GM12873 (cell line): ENCODE measurements at regions not wholly inside any gene's neighbourhood (a gene's known extent, or its start where the extent isn't known, plus 50 kb on each side); places are given as distances from the start of the nearest gene placed in this dataset.

Experiments
- CTCF ChIP-seq: IDR thresholded peaks from 2 replicates; pipeline ENCODE4 v1.5.1; 2012; ENCODE audit warnings: low read depth, mild to moderate bottlenecking, moderate library complexity, low read length, control low read depth; ENCODE audit not compliant: insufficient read depth; ENCODE audit errors: missing control alignments

- TF ChIP-seq CTCF: no peak
Observed at GRCh38 chr5:166726406-166726805, 1565.0 kb upstream of the WWC1 start.

- TF ChIP-seq CTCF: no peak
Observed at GRCh38 chr5:166746506-166746905, 1544.9 kb upstream of the WWC1 start.

GRCh38 chr5:166750376-166750775 lies 1541.1 kb upstream of the WWC1 start:
- no peak for TF ChIP-seq CTCF

GRCh38 chr5:166758151-166758550 lies 1533.3 kb upstream of the WWC1 start:
- TF ChIP-seq CTCF: no peak

GRCh38 chr5:166767858-166768257 lies 1523.6 kb upstream of the WWC1 start:
- TF ChIP-seq CTCF: no peak

GRCh38 chr5:166768536-166768935 lies 1522.9 kb upstream of the WWC1 start:
- TF ChIP-seq CTCF: no peak

GRCh38 chr5:166772770-166773169 lies 1518.7 kb upstream of the WWC1 start:
- no peak for TF ChIP-seq CTCF
